ENCODE measurements at regions not wholly inside any gene's neighbourhood (a gene's known extent, or its start where the extent isn't known, plus 50 kb on each side); places are given as distances from the start of the nearest gene placed in this dataset.
"Not testable (repeated sequence)": the region's sequence is repeated elsewhere in the genome, so short reads cannot be mapped to it uniquely, and the experiment has no call there.

- in situ Hi-C loops (cut with HindIII; ENCODE audit: low pct_ligation_motif_present, low sequenced_read_pairs): no loop called here
- Histone ChIP-seq H3K27ac (no peak overlapping the region), H3K4me3 (ENCODE audit: low read depth, low read length) (no peak overlapping the region), H3K36me3 (replicated peaks) (no peaks in the 10 kb centered on the region), H3K27me3 (replicated peaks) (no peaks in the 10 kb centered on the region)
- no peak for TF ChIP-seq CTCF (IDR thresholded peaks at IDR 0.05; ENCODE audit: low read depth, low read length, missing control alignments)
- DNase-seq: no peak
These were observed 121.5 kb upstream of the HCRTR2 start for GRCh38 chr6:55052846-55053245.

DNA sequence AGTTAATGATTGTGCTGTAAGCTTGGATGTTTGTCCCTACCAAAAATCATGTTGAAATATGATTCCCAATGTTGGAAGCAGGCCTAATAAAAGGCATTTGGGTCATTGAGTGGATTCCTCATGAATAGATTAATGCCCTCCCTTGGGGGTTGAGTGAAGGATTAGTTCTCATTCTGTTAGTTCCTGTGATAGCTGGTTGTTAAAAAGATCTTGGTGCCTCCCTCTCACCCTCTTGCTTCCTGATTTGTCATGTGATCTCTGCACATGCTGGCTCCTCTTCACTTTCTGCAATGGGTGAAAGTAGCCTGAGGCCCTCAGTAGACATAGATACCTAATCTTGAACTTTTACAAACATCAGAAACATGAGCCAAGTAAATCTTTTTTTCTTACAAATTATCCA lies 115.6 kb upstream of the HCRTR2 start:
- no peak overlapping the region for H3K27ac ChIP-seq
- H3K27me3 ChIP-seq (replicated peaks): no peaks in the 10 kb centered on the region
- TF ChIP-seq CTCF (IDR thresholded peaks at IDR 0.05; ENCODE audit: low read depth, low read length, missing control alignments): no peak
- no peak overlapping the region for H3K4me3 ChIP-seq (ENCODE audit: low read depth, low read length)
- no peaks in the 10 kb centered on the region for H3K36me3 ChIP-seq (replicated peaks)
- in situ Hi-C loops (cut with HindIII; ENCODE audit: low pct_ligation_motif_present, low sequenced_read_pairs): no loop called here
- DNase-seq: no peak

- no peak for TF ChIP-seq CTCF (IDR thresholded peaks at IDR 0.05; ENCODE audit: low read depth, low read length, missing control alignments)
- no peak for DNase-seq
- H3K27me3 ChIP-seq (replicated peaks): no peaks in the 10 kb centered on the region
- no peaks in the 10 kb centered on the region for H3K36me3 ChIP-seq (replicated peaks)
- no peak overlapping the region for H3K4me3 ChIP-seq (ENCODE audit: low read depth, low read length)
- in situ Hi-C loops (cut with HindIII; ENCODE audit: low pct_ligation_motif_present, low sequenced_read_pairs): no loop called here
- no peak overlapping the region for H3K27ac ChIP-seq
These were observed 109.4 kb upstream of the HCRTR2 start for GRCh38 chr6:55064711-55065420.

DNA sequence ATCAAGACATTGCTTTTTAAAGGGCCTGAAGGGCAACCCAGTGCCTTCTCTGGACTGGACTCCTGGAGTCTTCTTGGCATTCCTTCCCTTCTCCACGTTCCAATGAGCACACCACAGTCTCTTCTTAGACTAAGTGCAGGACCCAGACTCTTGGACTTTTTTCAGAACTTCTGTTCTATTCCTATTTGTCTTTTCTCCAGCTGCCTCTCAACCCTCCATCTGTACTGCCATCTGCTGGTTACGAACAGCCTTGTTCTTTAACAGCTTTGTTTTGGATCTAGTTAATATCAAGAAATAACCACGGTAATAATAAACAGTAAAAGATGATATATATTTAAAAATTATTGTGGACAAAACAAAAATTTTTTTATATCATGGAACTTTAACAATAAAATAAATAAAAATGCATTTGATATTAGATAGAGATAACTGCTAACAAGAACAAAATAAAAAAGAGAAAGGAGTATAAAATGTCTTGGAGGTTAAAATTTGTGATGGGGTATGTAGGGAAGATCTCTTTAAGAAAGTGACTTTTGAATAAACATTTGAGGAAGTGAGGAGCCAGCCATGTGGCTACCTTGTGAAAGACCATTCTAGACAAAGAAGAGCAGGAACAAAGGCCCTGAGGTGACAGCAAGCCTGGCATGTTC lies 105.1 kb upstream of the HCRTR2 start:
- Histone ChIP-seq H3K4me3 (ENCODE audit: low read depth, low read length) (no peak overlapping the region), H3K36me3 (replicated peaks) (no peaks in the 10 kb centered on the region), H3K27ac (no peak overlapping the region), H3K27me3 (replicated peaks) (no peaks in the 10 kb centered on the region)
- peak; percentile 70 for TF ChIP-seq CTCF (IDR thresholded peaks at IDR 0.05; ENCODE audit: low read depth, low read length, missing control alignments)
- peak; percentile 18 for DNase-seq
- in situ Hi-C loops (cut with HindIII; ENCODE audit: low pct_ligation_motif_present, low sequenced_read_pairs): no loop called here

DNA sequence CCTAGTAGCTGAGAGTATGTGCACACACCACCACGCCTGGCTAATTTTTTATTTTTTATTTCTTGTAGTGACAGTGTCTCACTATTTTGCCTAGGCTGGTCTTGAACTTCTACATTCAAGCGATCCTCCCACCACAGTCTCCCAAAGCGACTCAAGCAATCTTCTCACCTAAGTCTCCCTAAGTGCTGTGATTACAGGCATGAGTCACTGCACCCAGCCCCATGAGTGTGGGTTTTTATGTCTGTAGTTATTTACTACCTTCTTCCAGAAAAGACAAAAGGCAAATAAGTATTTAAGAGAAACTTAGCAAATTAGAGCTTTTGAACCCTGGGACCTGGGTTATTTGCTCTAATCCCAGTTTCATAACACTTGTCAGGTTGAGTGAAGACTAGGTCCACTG lies 92.3 kb upstream of the HCRTR2 start:
- no peak for DNase-seq
- no peak overlapping the region for H3K4me3 ChIP-seq (ENCODE audit: low read depth, low read length)
- TF ChIP-seq CTCF (IDR thresholded peaks at IDR 0.05; ENCODE audit: low read depth, low read length, missing control alignments): no peak
- H3K27me3 ChIP-seq (replicated peaks): no peaks in the 10 kb centered on the region
- no peak overlapping the region for H3K27ac ChIP-seq
- in situ Hi-C loops (cut with HindIII; ENCODE audit: low pct_ligation_motif_present, low sequenced_read_pairs): no loop called here
- no peaks in the 10 kb centered on the region for H3K36me3 ChIP-seq (replicated peaks)

GRCh38 chr6:55088011-55088410 lies 86.3 kb upstream of the HCRTR2 start:
- H3K4me3 ChIP-seq (ENCODE audit: low read depth, low read length); in situ Hi-C loops (cut with HindIII; ENCODE audit: low pct_ligation_motif_present, low sequenced_read_pairs); H3K27ac ChIP-seq; H3K36me3 ChIP-seq (replicated peaks); H3K27me3 ChIP-seq (replicated peaks); DNase-seq: not testable (repeated sequence)
